HG03439 (cell line): ENCODE measurements at regions not wholly inside any gene's neighbourhood (a gene's known extent, or its start where the extent isn't known, plus 50 kb on each side); places are given as distances from the start of the nearest gene placed in this dataset.

Experiments
- ATAC-seq: cut with Tn5 transposase; IDR thresholded peaks from one replicate; pipeline ENCODE4 v1.9.1; 2021; ENCODE audit warnings: mild to moderate bottlenecking, moderate library complexity; ENCODE audit not compliant: unreplicated experiment

DNA sequence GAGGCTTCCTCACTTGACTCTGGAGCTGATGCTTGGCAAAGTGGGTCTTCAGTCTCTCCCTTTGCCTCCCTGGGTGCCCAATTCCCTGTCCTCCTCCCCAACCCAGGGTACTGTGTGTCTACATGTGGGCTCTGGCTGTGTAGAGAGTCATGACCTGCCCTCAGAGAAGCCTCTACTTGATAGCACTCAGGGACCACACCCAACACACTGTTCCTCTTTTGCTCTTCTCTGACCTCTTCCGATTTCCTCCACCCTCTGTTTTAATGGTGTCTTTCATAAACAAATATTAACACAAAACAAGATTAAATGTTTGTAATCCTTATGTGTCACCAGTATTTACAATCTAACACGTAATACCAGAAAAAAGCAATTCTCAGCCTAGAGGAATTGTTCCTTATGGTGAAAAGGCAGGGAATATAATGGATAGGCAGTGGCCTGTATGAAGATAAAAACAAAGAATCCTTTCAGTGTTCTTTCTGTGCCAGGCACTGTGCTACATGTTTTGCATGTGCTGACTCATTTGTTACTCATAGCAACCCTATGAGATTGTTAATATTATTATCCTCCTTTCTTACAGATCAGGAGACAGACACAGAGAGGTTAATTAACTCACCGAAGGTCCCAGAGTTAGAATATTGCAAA is 58.2 kb downstream of the HSD3B1 start:
- ATAC-seq = peak; percentile 55

DNA sequence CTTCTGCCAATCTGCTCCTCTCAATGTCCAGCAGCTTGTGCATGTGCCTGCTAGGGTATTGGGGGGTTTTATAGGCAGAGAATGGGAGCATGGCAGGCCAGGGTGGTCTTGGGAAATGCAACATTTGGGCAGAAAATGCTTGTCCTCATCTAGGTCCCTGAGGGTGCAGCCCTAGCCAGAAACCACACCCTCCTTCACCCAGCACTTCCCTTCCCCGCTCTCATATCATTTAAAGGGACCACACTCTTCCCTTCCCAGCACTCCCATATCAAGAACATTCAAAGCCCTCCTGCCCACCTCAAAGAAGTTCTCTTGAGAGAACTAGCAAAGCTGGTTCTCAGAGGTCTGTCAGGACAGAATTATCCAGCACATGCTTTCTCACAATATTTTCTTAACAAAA is 62.1 kb downstream of the HSD3B1 start:
- no peak for ATAC-seq
